SK-N-MC (cell line): ENCODE measurements at regions not wholly inside any gene's neighbourhood (a gene's known extent, or its start where the extent isn't known, plus 50 kb on each side); places are given as distances from the start of the nearest gene placed in this dataset.

Experiments
- EZH2 ChIP-seq: fragments of 200-600 bp; sonication (generic); IDR thresholded peaks from one replicate; pipeline ENCODE4 v1.6.1; 2017; ENCODE audit warnings: antibody characterized with exemption
- FOXP2 ChIP-seq: optimal IDR thresholded peaks from 2 replicates; pipeline ENCODE3; 2011; ENCODE audit warnings: mild to moderate bottlenecking, moderate library complexity; ENCODE audit not compliant: insufficient read depth; ENCODE audit errors: extremely low read length, control extremely low read depth
- POLR2AphosphoS5 ChIP-seq: IDR thresholded peaks from 2 replicates; pipeline ENCODE4 v1.6.1; 2012; ENCODE audit warnings: mild to moderate bottlenecking, low read depth, low read length, borderline replicate concordance

DNA sequence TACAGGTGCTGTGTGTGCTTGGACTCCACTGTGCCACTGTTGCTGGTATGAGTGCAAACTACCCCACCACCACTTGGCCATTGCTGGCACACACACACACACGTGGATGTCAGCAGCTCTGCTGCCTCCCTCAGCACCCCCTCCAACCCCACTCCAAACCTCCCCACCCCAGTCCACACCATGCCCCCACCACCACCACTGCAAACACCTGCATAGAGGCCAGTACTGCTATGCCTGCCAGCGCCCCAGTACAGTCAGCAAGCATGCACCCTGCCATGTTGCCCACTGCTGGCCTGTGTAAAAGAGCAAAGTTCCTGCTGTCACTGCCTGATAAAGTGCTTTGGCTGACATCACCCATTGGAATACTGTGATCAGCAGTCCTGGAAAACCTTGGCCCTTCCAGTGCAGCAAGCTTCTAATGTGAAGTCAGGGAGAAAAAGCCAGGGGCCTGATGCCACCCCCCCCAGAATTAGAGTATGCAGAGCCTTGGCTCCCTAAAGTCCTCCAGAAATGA is 519.2 kb upstream of the PCDH15 start:
- TF ChIP-seq EZH2 (no peak), POLR2AphosphoS5 (no peak), FOXP2 (no peak)
